ENCODE measurements at regions not wholly inside any gene's neighbourhood (a gene's known extent, or its start where the extent isn't known, plus 50 kb on each side); places are given as distances from the start of the nearest gene placed in this dataset.

- H3K27ac Mint-ChIP-seq = no peak overlapping the region
- DNase-seq (ENCODE audit: low spot score) = no peak
- H4K20me1 ChIP-seq (ENCODE audit: low read depth) = no peaks in the 10 kb centered on the region
- no peaks in the 10 kb centered on the region for H3K36me3 ChIP-seq
- no peaks in the 10 kb centered on the region for H3K79me2 ChIP-seq (ENCODE audit: low read depth)
- no peaks in the 10 kb centered on the region for H3K4me1 Mint-ChIP-seq
- H3F3A ChIP-seq (ENCODE audit: low read depth) = no peaks in the 10 kb centered on the region
- TF ChIP-seq EZH2 (IDR thresholded peaks at IDR 0.05) = no peak
- TF ChIP-seq CTCF (IDR thresholded peaks at IDR 0.05) = peak; percentile 14
- no peaks in the 10 kb centered on the region for H3K4me1 ChIP-seq
- H3K27me3 ChIP-seq = peaks cover 99% of the 10 kb centered on the region
- no peak overlapping the region for H2AFZ ChIP-seq (replicated peaks)
- H3K9ac ChIP-seq = no peak overlapping the region
- H3K4me3 ChIP-seq = no peak overlapping the region
- H3K4me2 ChIP-seq = no peak overlapping the region
- no peaks in the 10 kb centered on the region for H3K9me3 ChIP-seq (ENCODE audit: low read depth)
- H3K4me3 Mint-ChIP-seq = no peak overlapping the region
- H3K9me3 Mint-ChIP-seq = no peaks in the 10 kb centered on the region
- H3K27ac ChIP-seq = no peak overlapping the region
- peaks cover 2% of the 10 kb centered on the region for H3K27me3 Mint-ChIP-seq (ENCODE audit: insufficient read depth, low read depth)
- no peaks in the 10 kb centered on the region for H3K36me3 Mint-ChIP-seq
These were observed 103.2 kb upstream of the IGLL5 start for GRCh38 chr22:22784249-22785039.

DNA sequence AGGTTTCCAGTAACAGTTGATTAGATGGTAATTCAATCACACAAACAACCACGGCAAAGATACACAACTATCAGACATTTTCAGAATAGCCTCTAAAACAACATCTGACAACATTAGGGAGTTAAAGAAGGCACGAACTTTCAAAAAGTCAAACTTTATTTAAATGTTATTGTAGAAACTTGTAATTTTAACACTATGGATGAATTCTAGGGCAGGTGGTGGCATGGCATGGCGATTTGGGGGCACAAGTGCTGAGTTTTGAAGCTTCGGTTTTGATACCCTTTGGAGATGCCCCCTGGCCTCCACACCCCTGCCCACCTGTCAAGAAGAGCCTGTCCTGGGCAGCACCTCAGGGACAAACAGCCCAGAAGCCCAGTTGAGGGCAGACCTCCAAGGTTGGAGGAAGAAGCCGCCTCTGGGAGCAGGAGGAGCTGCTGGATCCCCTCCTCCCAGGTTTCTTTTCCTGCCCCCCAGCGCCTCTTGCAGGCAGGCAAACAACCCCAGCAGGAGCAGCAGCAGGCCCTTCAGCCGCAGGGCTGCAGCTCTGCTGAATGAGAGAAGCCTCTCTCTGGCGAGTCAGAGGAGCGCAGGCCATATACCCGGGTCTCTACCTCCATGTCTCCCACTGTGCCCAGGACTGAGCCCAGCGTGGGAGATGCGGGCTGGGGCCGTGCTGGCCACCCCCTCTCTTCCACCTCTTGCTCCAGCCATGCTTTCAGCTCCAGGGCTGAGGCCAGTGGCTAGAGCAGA is 102.1 kb upstream of the IGLL5 start:
- H3K4me3 Mint-ChIP-seq = no peak overlapping the region
- no peaks in the 10 kb centered on the region for H3F3A ChIP-seq (ENCODE audit: low read depth)
- DNase-seq (ENCODE audit: low spot score) = no peak
- no peak overlapping the region for H2AFZ ChIP-seq (replicated peaks)
- peaks cover 2% of the 10 kb centered on the region for H3K27me3 Mint-ChIP-seq (ENCODE audit: insufficient read depth, low read depth)
- H3K4me1 Mint-ChIP-seq = no peaks in the 10 kb centered on the region
- no peak overlapping the region for H3K4me2 ChIP-seq
- H3K9me3 Mint-ChIP-seq = no peaks in the 10 kb centered on the region
- no peak overlapping the region for H3K4me3 ChIP-seq
- H3K9me3 ChIP-seq (ENCODE audit: low read depth) = no peaks in the 10 kb centered on the region
- no peaks in the 10 kb centered on the region for H3K36me3 Mint-ChIP-seq
- no peak overlapping the region for H3K27ac Mint-ChIP-seq
- H3K27ac ChIP-seq = no peak overlapping the region
- no peaks in the 10 kb centered on the region for H3K79me2 ChIP-seq (ENCODE audit: low read depth)
- no peaks in the 10 kb centered on the region for H3K4me1 ChIP-seq
- peaks cover 99% of the 10 kb centered on the region for H3K27me3 ChIP-seq
- H4K20me1 ChIP-seq (ENCODE audit: low read depth) = no peaks in the 10 kb centered on the region
- no peak overlapping the region for H3K9ac ChIP-seq
- TF ChIP-seq EZH2phosphoT487 (IDR thresholded peaks at IDR 0.05) = no peak
- TF ChIP-seq EZH2 (IDR thresholded peaks at IDR 0.05) = no peak
- no peak for TF ChIP-seq CTCF (IDR thresholded peaks at IDR 0.05)
- no peaks in the 10 kb centered on the region for H3K36me3 ChIP-seq

DNA sequence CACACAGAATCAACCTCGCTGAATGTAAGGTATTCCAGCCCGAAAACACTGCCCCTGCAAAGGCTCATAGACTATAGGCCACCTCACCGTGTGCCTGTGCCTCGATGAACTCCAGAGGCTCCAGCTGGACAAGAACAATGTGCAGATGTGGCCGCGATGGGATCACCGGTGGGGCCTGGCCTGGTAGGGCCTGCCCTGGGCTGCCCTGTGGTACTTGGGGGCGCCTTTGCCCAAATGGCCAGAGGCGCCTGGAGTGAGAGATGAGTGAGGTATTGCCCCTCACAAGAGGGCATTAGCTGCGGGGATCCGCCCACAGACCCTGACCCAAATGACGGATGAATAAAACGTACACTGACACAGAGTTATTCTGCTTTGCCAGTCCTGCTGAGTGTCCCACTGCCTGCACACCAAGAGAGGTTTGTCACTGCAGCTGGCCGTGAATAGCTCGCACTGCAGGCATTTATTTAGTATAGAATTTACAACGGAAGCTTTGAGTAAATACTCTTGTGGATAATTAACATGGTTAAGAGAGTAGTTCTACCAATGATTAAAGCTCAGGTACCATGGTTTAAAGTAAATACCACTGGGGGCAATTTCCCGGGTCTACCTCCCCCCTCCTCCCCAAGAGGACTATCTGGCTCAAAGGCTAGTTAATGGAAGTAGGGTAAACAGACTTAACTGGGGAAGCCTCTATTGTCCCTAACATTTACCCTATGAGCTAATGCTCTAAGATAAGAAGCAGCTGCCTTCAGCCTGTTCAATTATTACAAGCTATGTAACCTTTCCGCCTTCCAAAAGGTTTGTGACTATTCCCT is 101.1 kb upstream of the IGLL5 start:
- H3K27ac Mint-ChIP-seq = no peak overlapping the region
- DNase-seq (ENCODE audit: low spot score) = no peak
- no peaks in the 10 kb centered on the region for H3K4me1 Mint-ChIP-seq

More for the DNA sequence above, 101.1 kb upstream of the IGLL5 start:
- H3K4me1 ChIP-seq = no peaks in the 10 kb centered on the region
- no peaks in the 10 kb centered on the region for H3K36me3 ChIP-seq
- H2AFZ ChIP-seq (replicated peaks) = no peak overlapping the region
- peaks cover 99% of the 10 kb centered on the region for H3K27me3 ChIP-seq
- no peaks in the 10 kb centered on the region for H3K36me3 Mint-ChIP-seq
- H3K9ac ChIP-seq = no peak overlapping the region
- no peaks in the 10 kb centered on the region for H3K9me3 ChIP-seq (ENCODE audit: low read depth)
- H3K27me3 Mint-ChIP-seq (ENCODE audit: insufficient read depth, low read depth) = peaks cover 2% of the 10 kb centered on the region
- H4K20me1 ChIP-seq (ENCODE audit: low read depth) = no peaks in the 10 kb centered on the region
- no peak overlapping the region for H3K4me3 ChIP-seq
- H3K4me3 Mint-ChIP-seq = no peak overlapping the region
- no peak overlapping the region for H3K27ac ChIP-seq
- H3K79me2 ChIP-seq (ENCODE audit: low read depth) = no peaks in the 10 kb centered on the region
- no peak for TF ChIP-seq CTCF (IDR thresholded peaks at IDR 0.05)
- TF ChIP-seq EZH2phosphoT487 (IDR thresholded peaks at IDR 0.05) = no peak
- TF ChIP-seq EZH2 (IDR thresholded peaks at IDR 0.05) = no peak
- no peaks in the 10 kb centered on the region for H3F3A ChIP-seq (ENCODE audit: low read depth)
- H3K4me2 ChIP-seq = no peak overlapping the region
- H3K9me3 Mint-ChIP-seq = no peaks in the 10 kb centered on the region

Measured in neural progenitor cell (in vitro differentiated cells).